Peyer's patch (tissue), 4 donors: ENCODE measurements at regions not wholly inside any gene's neighbourhood (a gene's known extent, or its start where the extent isn't known, plus 50 kb on each side); places are given as distances from the start of the nearest gene placed in this dataset.

Experiments
- DNase-seq, 3 donors: peaks; one replicate each; pipeline ENCODE4 v3.0.0-alpha.2; 2017 to 2019
- H3K27ac ChIP-seq, 4 donors: fragments of 200-600 bp; sonication (generic); one replicate each; pipeline ENCODE4 v1.5.1; 2016 to 2019
- H3K27me3 ChIP-seq, 2 donors: fragments of 200-600 bp; sonication (generic); one replicate each; pipeline ENCODE4 v1.5.1; 2019
- H3K36me3 ChIP-seq, 3 donors: fragments of 200-600 bp; sonication (generic); one replicate each; pipeline ENCODE4 v1.5.1; 2016 to 2019
- H3K4me1 ChIP-seq, 4 donors: fragments of 200-600 bp; sonication (generic); one replicate each; pipeline ENCODE4 v1.5.1; 2016 to 2019
- H3K4me3 ChIP-seq, 4 donors: fragments of 200-600 bp; sonication (generic); 1 replicate in 3 of 4; 2 replicates in 1 of 4; pipeline ENCODE4 v1.5.1; 2016 to 2019; ENCODE audit warnings: mild to moderate bottlenecking in 1 of 4
- H3K9me3 ChIP-seq, 4 donors: fragments of 200-600 bp; sonication (generic); one replicate each; pipeline ENCODE4 v1.5.1; 2016 to 2019; ENCODE audit warnings: mild to moderate bottlenecking in 1 of 4
- CTCF ChIP-seq, 6 experiments: fragments of 450-650 bp in 4 of 6; fragments of 200-600 bp in 2 of 6; sonication (generic) in 1 of 6; IDR thresholded peaks; one replicate each; pipeline ENCODE4 v1.5.1; 2017 to 2019; ENCODE audit warnings: antibody characterized with exemption in 6 of 6, mild to moderate bottlenecking in 3 of 6, moderate library complexity in 1 of 6
- POLR2A ChIP-seq, 2 donors: fragments of 450-650 bp; IDR thresholded peaks; one replicate each; pipeline ENCODE4 v1.5.1; 2017; ENCODE audit warnings: antibody characterized with exemption in 2 of 2, mild to moderate bottlenecking in 2 of 2, moderate library complexity in 2 of 2

- TF ChIP-seq POLR2A (IDR thresholded peaks at IDR 0.05), result no peak
- TF ChIP-seq CTCF (IDR thresholded peaks at IDR 0.05), result no peak
- no peaks in the 10 kb centered on the region for H3K27me3 ChIP-seq
- H3K36me3 ChIP-seq, result no peaks in the 10 kb centered on the region
- no peaks in the 10 kb centered on the region for H3K4me1 ChIP-seq
- H3K9me3 ChIP-seq, result no peaks in the 10 kb centered on the region
- H3K27ac ChIP-seq, result no peak overlapping the region
- DNase-seq, result no peak
- no peak overlapping the region for H3K4me3 ChIP-seq
Measured at GRCh38 chr3:29186982-29187725, 93.7 kb upstream of the RBMS3 start.

GRCh38 chr3:29189328-29189727 is 91.5 kb upstream of the RBMS3 start:
- Histone ChIP-seq H3K27ac (no peak overlapping the region), H3K36me3 (no peaks in the 10 kb centered on the region), H3K27me3 (no peaks in the 10 kb centered on the region), H3K4me3 (no peak overlapping the region), H3K9me3 (no peaks in the 10 kb centered on the region), H3K4me1 (no peaks in the 10 kb centered on the region)
- no peak for DNase-seq
- TF ChIP-seq CTCF (IDR thresholded peaks at IDR 0.05) (no peak), POLR2A (IDR thresholded peaks at IDR 0.05) (no peak)

GRCh38 chr3:29194139-29194538 is 86.7 kb upstream of the RBMS3 start:
- DNase-seq, result no peak
- Histone ChIP-seq H3K36me3 (no peaks in the 10 kb centered on the region), H3K27me3 (no peaks in the 10 kb centered on the region), H3K27ac (no peak overlapping the region), H3K4me3 (no peak overlapping the region), H3K9me3 (no peaks in the 10 kb centered on the region), H3K4me1 (no peaks in the 10 kb centered on the region)
- TF ChIP-seq POLR2A (IDR thresholded peaks at IDR 0.05) (no peak), CTCF (IDR thresholded peaks at IDR 0.05) (no peak)

GRCh38 chr3:29195056-29195455 is 85.8 kb upstream of the RBMS3 start:
- H3K9me3 ChIP-seq, result no peaks in the 10 kb centered on the region
- H3K4me3 ChIP-seq, result no peak overlapping the region
- no peaks in the 10 kb centered on the region for H3K4me1 ChIP-seq
- H3K27me3 ChIP-seq, result no peaks in the 10 kb centered on the region
- TF ChIP-seq CTCF (IDR thresholded peaks at IDR 0.05) (no peak), POLR2A (IDR thresholded peaks at IDR 0.05) (no peak)
- no peak for DNase-seq
- no peaks in the 10 kb centered on the region for H3K36me3 ChIP-seq
- no peak overlapping the region for H3K27ac ChIP-seq

GRCh38 chr3:29201604-29202003 is 79.3 kb upstream of the RBMS3 start:
- no peak overlapping the region for H3K27ac ChIP-seq
- no peak overlapping the region for H3K4me3 ChIP-seq
- DNase-seq, result no peak
- TF ChIP-seq POLR2A (IDR thresholded peaks at IDR 0.05) (no peak), CTCF (IDR thresholded peaks at IDR 0.05) (no peak)
- no peaks in the 10 kb centered on the region for H3K27me3 ChIP-seq
- no peaks in the 10 kb centered on the region for H3K9me3 ChIP-seq
- H3K36me3 ChIP-seq, result no peaks in the 10 kb centered on the region
- no peaks in the 10 kb centered on the region for H3K4me1 ChIP-seq

GRCh38 chr3:29202378-29202777 is 78.5 kb upstream of the RBMS3 start:
- H3K27me3 ChIP-seq, result no peaks in the 10 kb centered on the region
- H3K4me1 ChIP-seq, result no peaks in the 10 kb centered on the region
- no peaks in the 10 kb centered on the region for H3K36me3 ChIP-seq
- no peak for TF ChIP-seq CTCF (IDR thresholded peaks at IDR 0.05)
- TF ChIP-seq POLR2A (IDR thresholded peaks at IDR 0.05), result no peak
- no peak overlapping the region for H3K27ac ChIP-seq
- DNase-seq, result no peak
- no peaks in the 10 kb centered on the region for H3K9me3 ChIP-seq
- H3K4me3 ChIP-seq, result no peak overlapping the region
